Calu3 (cell line): ENCODE measurements at regions not wholly inside any gene's neighbourhood (a gene's known extent, or its start where the extent isn't known, plus 50 kb on each side); places are given as distances from the start of the nearest gene placed in this dataset.

Experiments used
- BruUV-seq: library from RNA; stranded (reverse); fragments of 400-500 nt; replicated peaks from 2 replicates; lab custom pipeline; 2021; lab: Mats Ljungman, UMichigan
- CTCF ChIA-PET: fragments of 300-600 bp; sonication (Branson Sonifier 250); formaldehyde crosslinking; loops from one replicate; lab custom pipeline; 2022; ENCODE audit warnings: antibody characterized with exemption; lab: Charles Lee
- DNase-seq: peaks from one replicate; pipeline ENCODE4 v3.0.0; 2022
- H3K27ac Mint-ChIP-seq: one replicate; pipeline ENCODE4 v1.8.0; 2022; ENCODE audit warnings: mixed read lengths; ENCODE audit not compliant: unreplicated experiment
- H3K27me3 Mint-ChIP-seq: one replicate; pipeline ENCODE4 v1.8.0; 2022; ENCODE audit warnings: mixed read lengths; ENCODE audit not compliant: unreplicated experiment
- H3K36me3 Mint-ChIP-seq: one replicate; pipeline ENCODE4 v1.8.0; 2022; ENCODE audit warnings: mild to moderate bottlenecking, moderate library complexity, mixed read lengths; ENCODE audit not compliant: insufficient read depth, unreplicated experiment
- H3K4me1 Mint-ChIP-seq: one replicate; pipeline ENCODE4 v1.8.0; 2022; ENCODE audit warnings: mild to moderate bottlenecking, low read depth, mixed read lengths; ENCODE audit not compliant: unreplicated experiment
- H3K4me3 Mint-ChIP-seq: one replicate; pipeline ENCODE4 v1.8.0; 2022; ENCODE audit warnings: mild to moderate bottlenecking, low read depth, moderate library complexity, mixed read lengths; ENCODE audit not compliant: unreplicated experiment
- H3K9me3 Mint-ChIP-seq: one replicate; pipeline ENCODE4 v1.8.0; 2022; ENCODE audit warnings: low read depth, mixed read lengths; ENCODE audit not compliant: unreplicated experiment
- intact Hi-C: fragments of 100-400 bp; cut with micrococcal nuclease; formaldehyde crosslinking; loops from one replicate; pipeline ENCODE4 v1.10.0; 2022; ENCODE audit not compliant: unreplicated experiment
- TF ChIP-seq, protein P1 (sequence below): fragments of 200-600 bp; IDR thresholded peaks from one replicate; pipeline ENCODE4 v1.8.0; 2022; ENCODE audit warnings: antibody characterized with exemption; ENCODE audit not compliant: unreplicated experiment

DNA sequence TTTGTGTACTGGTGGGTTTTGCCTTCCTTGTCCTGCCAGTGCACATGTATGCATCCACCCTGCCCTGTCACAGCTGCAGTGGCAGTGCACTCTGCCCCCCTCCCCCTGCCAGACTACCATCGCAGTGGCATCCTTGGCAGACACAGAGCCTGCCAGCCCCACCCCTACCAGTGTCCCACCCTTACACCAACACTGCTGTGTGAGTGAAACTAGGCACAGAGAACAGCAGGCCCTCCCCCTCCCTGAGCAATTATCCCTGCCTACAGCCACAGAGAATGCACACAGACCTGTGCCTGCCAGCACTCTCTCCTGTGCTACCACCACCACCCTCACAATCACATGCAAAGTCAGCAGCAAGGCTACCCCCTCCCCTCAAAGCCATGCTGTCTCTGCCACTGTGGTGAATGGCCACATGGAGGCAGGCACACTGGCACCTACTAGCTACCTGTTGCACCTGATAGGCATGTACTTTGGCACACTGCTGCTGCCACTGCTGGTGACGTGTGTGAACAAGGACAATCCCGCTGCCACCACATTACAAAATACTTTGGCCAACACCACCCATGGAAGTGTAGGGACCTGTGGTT is 239.8 kb downstream of the CALCRL start:
- CTCF ChIA-PET = no interaction called here
- Mint-ChIP-seq H3K4me1 (no peaks in the 10 kb centered on the region), H3K27me3 (no peaks in the 10 kb centered on the region), H3K4me3 (no peak overlapping the region), H3K9me3 (peaks cover 4% of the 10 kb centered on the region), H3K27ac (no peak overlapping the region), H3K36me3 (no peaks in the 10 kb centered on the region)
- DNase-seq = no peak
- BruUV-seq = no TSS peak
- intact Hi-C loops = no loop called here
- TF ChIP-seq, protein P1, sequence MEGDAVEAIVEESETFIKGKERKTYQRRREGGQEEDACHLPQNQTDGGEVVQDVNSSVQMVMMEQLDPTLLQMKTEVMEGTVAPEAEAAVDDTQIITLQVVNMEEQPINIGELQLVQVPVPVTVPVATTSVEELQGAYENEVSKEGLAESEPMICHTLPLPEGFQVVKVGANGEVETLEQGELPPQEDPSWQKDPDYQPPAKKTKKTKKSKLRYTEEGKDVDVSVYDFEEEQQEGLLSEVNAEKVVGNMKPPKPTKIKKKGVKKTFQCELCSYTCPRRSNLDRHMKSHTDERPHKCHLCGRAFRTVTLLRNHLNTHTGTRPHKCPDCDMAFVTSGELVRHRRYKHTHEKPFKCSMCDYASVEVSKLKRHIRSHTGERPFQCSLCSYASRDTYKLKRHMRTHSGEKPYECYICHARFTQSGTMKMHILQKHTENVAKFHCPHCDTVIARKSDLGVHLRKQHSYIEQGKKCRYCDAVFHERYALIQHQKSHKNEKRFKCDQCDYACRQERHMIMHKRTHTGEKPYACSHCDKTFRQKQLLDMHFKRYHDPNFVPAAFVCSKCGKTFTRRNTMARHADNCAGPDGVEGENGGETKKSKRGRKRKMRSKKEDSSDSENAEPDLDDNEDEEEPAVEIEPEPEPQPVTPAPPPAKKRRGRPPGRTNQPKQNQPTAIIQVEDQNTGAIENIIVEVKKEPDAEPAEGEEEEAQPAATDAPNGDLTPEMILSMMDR = no peak

DNA sequence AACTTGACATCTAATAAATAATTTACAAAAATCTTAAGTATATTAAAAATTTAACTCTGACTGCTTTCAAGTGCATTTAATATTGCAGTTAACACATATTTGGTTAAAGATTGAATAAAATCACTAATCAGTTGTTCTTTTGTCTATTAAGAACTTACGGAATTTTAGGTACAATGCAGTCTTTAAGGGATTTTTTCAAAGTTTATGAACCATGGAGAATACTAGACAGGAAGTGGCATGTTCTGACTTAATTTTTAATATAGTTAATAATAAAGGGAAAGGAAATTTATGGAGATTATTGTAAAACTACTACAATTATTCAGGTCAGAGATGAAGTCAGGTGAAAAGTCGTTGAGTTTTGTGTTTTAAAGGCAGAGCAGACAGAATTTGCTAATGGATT is 240.9 kb downstream of the CALCRL start:
- H3K27ac Mint-ChIP-seq = no peak overlapping the region
- peaks cover 4% of the 10 kb centered on the region for H3K9me3 Mint-ChIP-seq
- no peaks in the 10 kb centered on the region for H3K27me3 Mint-ChIP-seq
- DNase-seq = no peak
- H3K4me1 Mint-ChIP-seq = no peaks in the 10 kb centered on the region
- H3K4me3 Mint-ChIP-seq = no peak overlapping the region
- TF ChIP-seq, protein P1 = no peak
- intact Hi-C loops = no loop called here
- H3K36me3 Mint-ChIP-seq = no peaks in the 10 kb centered on the region
- BruUV-seq = no TSS peak
- CTCF ChIA-PET = no interaction called here

DNA sequence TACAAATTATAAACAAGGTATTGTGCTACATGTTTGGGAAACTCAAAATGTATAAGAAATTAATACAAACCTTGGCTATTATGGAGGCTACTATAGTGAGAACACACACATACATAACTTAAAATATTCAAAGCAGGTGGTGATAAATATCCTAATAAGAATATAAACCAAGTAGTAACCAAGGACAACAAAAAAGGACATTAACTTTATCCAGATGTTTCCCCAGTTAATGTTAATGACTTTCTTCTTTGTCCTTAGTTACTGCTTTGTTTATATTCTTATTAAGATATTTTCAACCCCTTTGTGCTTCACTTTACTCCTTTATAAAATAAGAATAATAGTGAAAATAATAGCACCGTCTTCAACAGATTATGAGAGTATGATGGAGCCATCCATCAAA is 241.6 kb downstream of the CALCRL start:
- intact Hi-C loops = no loop called here
- H3K36me3 Mint-ChIP-seq = no peaks in the 10 kb centered on the region
- BruUV-seq = no TSS peak
- H3K4me1 Mint-ChIP-seq = no peaks in the 10 kb centered on the region
- CTCF ChIA-PET = no interaction called here
- no peak for DNase-seq
- H3K4me3 Mint-ChIP-seq = no peak overlapping the region
- TF ChIP-seq, protein P1 = no peak
- H3K27me3 Mint-ChIP-seq = no peaks in the 10 kb centered on the region
- no peak overlapping the region for H3K27ac Mint-ChIP-seq
- H3K9me3 Mint-ChIP-seq = no peaks in the 10 kb centered on the region

DNA sequence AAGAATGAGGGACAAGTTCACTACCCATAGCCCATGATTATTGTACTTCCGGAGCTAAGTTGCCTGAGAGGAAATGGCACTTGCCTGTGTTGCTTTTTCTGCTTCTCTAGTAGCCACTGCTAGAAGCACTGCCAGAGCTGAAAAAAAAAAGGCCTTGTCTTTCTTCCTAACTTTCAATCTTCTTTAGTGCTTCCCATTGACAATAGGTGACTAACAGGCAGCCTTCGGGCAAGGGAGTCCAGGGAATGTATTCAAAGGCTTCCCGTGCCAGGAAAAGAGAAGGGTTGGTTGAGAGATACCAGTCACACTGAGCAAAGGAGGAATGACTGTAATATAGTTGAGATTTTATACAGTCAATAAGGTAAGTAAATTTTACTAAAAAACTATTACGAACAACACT is 242.0 kb downstream of the CALCRL start:
- H3K9me3 Mint-ChIP-seq = no peaks in the 10 kb centered on the region
- DNase-seq = no peak
- no TSS peak for BruUV-seq
- no peaks in the 10 kb centered on the region for H3K36me3 Mint-ChIP-seq
- intact Hi-C loops = no loop called here
- no peaks in the 10 kb centered on the region for H3K4me1 Mint-ChIP-seq
- no peak overlapping the region for H3K27ac Mint-ChIP-seq
- CTCF ChIA-PET = no interaction called here
- H3K4me3 Mint-ChIP-seq = no peak overlapping the region
- H3K27me3 Mint-ChIP-seq = no peaks in the 10 kb centered on the region
- TF ChIP-seq, protein P1 = no peak
